ENCODE measurements at regions not wholly inside any gene's neighbourhood (a gene's known extent, or its start where the extent isn't known, plus 50 kb on each side); places are given as distances from the start of the nearest gene placed in this dataset.

DNA sequence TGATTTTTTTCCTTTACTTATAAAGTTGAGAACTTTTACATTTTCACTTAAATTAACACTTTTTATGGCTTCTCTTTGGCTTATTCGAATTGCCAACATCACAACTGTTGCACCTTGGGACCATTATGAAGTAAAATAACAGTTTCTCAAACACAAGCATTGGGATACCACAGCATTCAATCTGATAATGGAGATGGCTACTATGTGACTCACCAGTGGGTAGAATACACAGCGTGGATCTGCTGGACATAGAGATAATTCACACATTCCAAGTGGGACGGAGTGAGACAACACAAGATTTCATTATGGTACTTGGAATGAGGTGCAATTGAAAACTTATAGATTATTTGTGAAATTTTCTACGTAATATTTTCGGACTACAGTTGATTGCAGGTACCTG lies 68.0 kb downstream of the ADAMTS1 start:
- TF ChIP-seq POLR2A (IDR thresholded peaks at IDR 0.05; ENCODE audit: low read depth, low read length) = no peak
- TF ChIP-seq, protein P1, sequence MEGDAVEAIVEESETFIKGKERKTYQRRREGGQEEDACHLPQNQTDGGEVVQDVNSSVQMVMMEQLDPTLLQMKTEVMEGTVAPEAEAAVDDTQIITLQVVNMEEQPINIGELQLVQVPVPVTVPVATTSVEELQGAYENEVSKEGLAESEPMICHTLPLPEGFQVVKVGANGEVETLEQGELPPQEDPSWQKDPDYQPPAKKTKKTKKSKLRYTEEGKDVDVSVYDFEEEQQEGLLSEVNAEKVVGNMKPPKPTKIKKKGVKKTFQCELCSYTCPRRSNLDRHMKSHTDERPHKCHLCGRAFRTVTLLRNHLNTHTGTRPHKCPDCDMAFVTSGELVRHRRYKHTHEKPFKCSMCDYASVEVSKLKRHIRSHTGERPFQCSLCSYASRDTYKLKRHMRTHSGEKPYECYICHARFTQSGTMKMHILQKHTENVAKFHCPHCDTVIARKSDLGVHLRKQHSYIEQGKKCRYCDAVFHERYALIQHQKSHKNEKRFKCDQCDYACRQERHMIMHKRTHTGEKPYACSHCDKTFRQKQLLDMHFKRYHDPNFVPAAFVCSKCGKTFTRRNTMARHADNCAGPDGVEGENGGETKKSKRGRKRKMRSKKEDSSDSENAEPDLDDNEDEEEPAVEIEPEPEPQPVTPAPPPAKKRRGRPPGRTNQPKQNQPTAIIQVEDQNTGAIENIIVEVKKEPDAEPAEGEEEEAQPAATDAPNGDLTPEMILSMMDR (conservative IDR thresholded peaks at IDR 0.05; ENCODE audit: low read depth, low read length) = no peak
- no peak for TF ChIP-seq RAD21 (IDR thresholded peaks at IDR 0.05; ENCODE audit: low read length)
- no peak for TF ChIP-seq SMC3 (IDR thresholded peaks at IDR 0.05; ENCODE audit: low read depth, low read length)
- TF ChIP-seq, protein P2, sequence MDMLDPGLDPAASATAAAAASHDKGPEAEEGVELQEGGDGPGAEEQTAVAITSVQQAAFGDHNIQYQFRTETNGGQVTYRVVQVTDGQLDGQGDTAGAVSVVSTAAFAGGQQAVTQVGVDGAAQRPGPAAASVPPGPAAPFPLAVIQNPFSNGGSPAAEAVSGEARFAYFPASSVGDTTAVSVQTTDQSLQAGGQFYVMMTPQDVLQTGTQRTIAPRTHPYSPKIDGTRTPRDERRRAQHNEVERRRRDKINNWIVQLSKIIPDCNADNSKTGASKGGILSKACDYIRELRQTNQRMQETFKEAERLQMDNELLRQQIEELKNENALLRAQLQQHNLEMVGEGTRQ (IDR thresholded peaks at IDR 0.05; ENCODE audit: low read depth, low read length) = no peak
- TF ChIP-seq CEBPB (IDR thresholded peaks at IDR 0.05; ENCODE audit: low read depth, low read length) = no peak
- TF ChIP-seq RCOR1 (IDR thresholded peaks at IDR 0.05; ENCODE audit: insufficient replicate concordance, low read length) = no peak
- no peak for TF ChIP-seq MXI1 (IDR thresholded peaks at IDR 0.05; ENCODE audit: borderline replicate concordance, low read depth, low read length)
- TF ChIP-seq MAZ (IDR thresholded peaks at IDR 0.05; ENCODE audit: borderline replicate concordance, low read depth, low read length) = no peak
- no peak for TF ChIP-seq BHLHE40 (IDR thresholded peaks at IDR 0.05; ENCODE audit: low read depth, low read length)
- TF ChIP-seq FOS (IDR thresholded peaks at IDR 0.05; ENCODE audit: low read depth, low read length) = no peak
- TF ChIP-seq CHD1 (IDR thresholded peaks at IDR 0.05; ENCODE audit: low read depth, low read length) = no peak
- TF ChIP-seq, protein P3, sequence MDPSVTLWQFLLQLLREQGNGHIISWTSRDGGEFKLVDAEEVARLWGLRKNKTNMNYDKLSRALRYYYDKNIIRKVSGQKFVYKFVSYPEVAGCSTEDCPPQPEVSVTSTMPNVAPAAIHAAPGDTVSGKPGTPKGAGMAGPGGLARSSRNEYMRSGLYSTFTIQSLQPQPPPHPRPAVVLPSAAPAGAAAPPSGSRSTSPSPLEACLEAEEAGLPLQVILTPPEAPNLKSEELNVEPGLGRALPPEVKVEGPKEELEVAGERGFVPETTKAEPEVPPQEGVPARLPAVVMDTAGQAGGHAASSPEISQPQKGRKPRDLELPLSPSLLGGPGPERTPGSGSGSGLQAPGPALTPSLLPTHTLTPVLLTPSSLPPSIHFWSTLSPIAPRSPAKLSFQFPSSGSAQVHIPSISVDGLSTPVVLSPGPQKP (IDR thresholded peaks at IDR 0.05; ENCODE audit: borderline replicate concordance, low read depth, low read length) = no peak
- no peak for TF ChIP-seq NFE2L2 (IDR thresholded peaks at IDR 0.05; ENCODE audit: low read depth, low read length)
